ENCODE measurements at regions not wholly inside any gene's neighbourhood (a gene's known extent, or its start where the extent isn't known, plus 50 kb on each side); places are given as distances from the start of the nearest gene placed in this dataset.

DNA sequence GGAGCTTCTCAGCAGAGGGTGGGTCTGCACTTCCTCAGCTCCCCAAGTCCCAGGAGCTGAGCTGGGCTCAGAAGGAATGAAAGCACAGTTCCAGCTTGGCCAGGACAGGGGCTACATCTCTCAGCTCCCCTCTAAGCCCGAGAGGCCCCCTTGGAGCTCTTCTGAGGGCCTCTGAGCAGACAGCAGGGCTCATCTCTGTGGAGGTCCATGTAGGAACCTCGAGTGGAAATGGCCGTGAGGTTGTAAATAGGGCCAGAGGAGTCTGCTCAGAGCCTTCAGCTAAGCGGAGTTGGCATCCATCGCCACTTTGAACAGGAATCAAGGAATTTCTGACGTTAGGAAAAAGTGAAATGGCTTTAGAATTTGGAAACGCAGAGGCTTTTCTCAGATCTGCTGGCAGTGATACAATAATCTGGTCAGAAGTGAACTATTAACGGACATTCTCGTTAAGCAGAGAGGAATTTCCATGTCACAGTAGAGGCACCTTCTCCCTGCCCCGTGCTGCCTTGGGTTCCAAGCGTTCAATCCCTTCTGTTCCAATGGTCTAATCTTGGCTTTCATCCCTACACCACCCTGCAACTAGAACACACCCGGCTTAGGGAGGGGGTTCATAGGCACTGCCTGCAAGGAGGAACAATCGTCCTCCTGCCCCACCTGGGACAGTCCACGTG, 213.9 kb downstream of the NDUFA10 start:
- Histone ChIP-seq H3K9me3 (ENCODE audit: control insufficient read depth, insufficient read depth, low read length) (no peaks in the 10 kb centered on the region), H3K27ac (ENCODE audit: low read length) (no peak overlapping the region), H3K36me3 (ENCODE audit: control insufficient read depth, insufficient read depth, low read length) (no peaks in the 10 kb centered on the region), H3K4me1 (ENCODE audit: control insufficient read depth, insufficient read depth, low read length) (no peaks in the 10 kb centered on the region), H3K27me3 (ENCODE audit: control insufficient read depth, insufficient read depth, low read length) (no peaks in the 10 kb centered on the region), H3K4me3 (ENCODE audit: low read length) (no peak overlapping the region)
- intact Hi-C loops (cut with micrococcal nuclease) = no loop called here
- ATAC-seq = no peak
- Mint-ChIP-seq H3K4me1 (no peaks in the 10 kb centered on the region), H3K4me3 (no peak overlapping the region), H3K27me3 (ENCODE audit: low read depth in 2 of 2) (peaks cover 0 to 2% of the 10 kb centered on the region in 2 donors), H3K9me3 (no peaks in the 10 kb centered on the region), H3K27ac (no peak overlapping the region), H3K36me3 (no peaks in the 10 kb centered on the region)
- TF ChIP-seq, protein P1, sequence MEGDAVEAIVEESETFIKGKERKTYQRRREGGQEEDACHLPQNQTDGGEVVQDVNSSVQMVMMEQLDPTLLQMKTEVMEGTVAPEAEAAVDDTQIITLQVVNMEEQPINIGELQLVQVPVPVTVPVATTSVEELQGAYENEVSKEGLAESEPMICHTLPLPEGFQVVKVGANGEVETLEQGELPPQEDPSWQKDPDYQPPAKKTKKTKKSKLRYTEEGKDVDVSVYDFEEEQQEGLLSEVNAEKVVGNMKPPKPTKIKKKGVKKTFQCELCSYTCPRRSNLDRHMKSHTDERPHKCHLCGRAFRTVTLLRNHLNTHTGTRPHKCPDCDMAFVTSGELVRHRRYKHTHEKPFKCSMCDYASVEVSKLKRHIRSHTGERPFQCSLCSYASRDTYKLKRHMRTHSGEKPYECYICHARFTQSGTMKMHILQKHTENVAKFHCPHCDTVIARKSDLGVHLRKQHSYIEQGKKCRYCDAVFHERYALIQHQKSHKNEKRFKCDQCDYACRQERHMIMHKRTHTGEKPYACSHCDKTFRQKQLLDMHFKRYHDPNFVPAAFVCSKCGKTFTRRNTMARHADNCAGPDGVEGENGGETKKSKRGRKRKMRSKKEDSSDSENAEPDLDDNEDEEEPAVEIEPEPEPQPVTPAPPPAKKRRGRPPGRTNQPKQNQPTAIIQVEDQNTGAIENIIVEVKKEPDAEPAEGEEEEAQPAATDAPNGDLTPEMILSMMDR (IDR thresholded peaks at IDR 0.05) = no peak
- 86% methylated on average over 14 of the region's 14 CpGs for WGBS (ENCODE audit: insufficient coverage)
- DNase-seq = no peak

DNA sequence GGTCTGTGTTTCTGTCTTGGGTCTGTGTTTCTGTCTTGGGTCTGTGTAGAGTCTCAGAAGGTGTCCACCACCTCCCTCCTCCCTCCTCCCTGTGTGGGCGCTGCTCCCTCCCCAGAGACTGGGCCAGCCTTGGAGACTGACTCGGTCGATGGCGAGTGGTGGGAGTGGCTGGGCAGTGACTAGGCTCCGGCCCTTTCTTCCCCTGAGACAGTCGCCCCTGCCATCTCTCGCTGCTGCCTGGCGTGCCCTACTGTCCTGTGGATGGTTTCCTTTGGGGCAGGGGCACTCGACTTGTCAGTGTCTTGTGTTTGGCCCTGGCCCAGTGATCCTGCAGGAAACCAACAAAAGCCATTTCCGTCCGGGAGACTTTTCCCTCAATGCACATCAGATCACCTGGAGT, 215.8 kb downstream of the NDUFA10 start:
- Histone ChIP-seq H3K27ac (ENCODE audit: low read length) (no peak overlapping the region), H3K9me3 (ENCODE audit: control insufficient read depth, insufficient read depth, low read length) (no peaks in the 10 kb centered on the region), H3K4me1 (ENCODE audit: control insufficient read depth, insufficient read depth, low read length) (no peaks in the 10 kb centered on the region), H3K27me3 (ENCODE audit: control insufficient read depth, insufficient read depth, low read length) (no peaks in the 10 kb centered on the region), H3K4me3 (ENCODE audit: low read length) (no peak overlapping the region), H3K36me3 (ENCODE audit: control insufficient read depth, insufficient read depth, low read length) (no peaks in the 10 kb centered on the region)
- Mint-ChIP-seq H3K4me1 (no peaks in the 10 kb centered on the region), H3K27ac (no peak overlapping the region), H3K4me3 (no peak overlapping the region), H3K9me3 (no peaks in the 10 kb centered on the region), H3K27me3 (ENCODE audit: low read depth in 2 of 2) (peaks cover 0 to 2% of the 10 kb centered on the region in 2 donors), H3K36me3 (no peaks in the 10 kb centered on the region)
- WGBS (ENCODE audit: insufficient coverage) = 87% methylated on average over 11 of the region's 11 CpGs
- no peak for ATAC-seq
- TF ChIP-seq, protein P1 (IDR thresholded peaks at IDR 0.05) = no peak
- no peak for DNase-seq
- intact Hi-C loops (cut with micrococcal nuclease) = no loop called here

DNA sequence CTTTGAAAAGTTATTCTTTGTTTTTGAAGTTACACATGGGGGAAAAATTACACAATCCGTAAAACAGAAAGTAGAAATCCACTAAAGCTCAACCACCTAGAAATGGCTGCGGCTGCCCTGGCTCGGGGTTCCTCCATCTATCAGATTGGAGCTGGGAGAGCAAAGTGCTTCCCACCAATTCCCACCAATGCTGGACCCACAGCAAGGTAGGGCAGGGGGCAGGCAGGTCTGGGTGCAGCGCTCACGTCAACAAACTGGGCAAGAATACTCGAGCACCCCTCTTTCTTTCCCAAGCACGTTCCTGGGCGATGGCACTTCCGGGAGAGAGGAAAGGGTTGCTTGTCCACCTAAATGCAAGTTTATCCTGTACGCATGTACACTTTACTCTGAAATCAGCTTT, 217.6 kb downstream of the NDUFA10 start:
- no peaks in the 10 kb centered on the region for H3K9me3 ChIP-seq (ENCODE audit: control insufficient read depth, insufficient read depth, low read length)
- H3K27ac ChIP-seq (ENCODE audit: low read length) = no peak overlapping the region
- no peaks in the 10 kb centered on the region for H3K36me3 ChIP-seq (ENCODE audit: control insufficient read depth, insufficient read depth, low read length)
- Mint-ChIP-seq H3K27ac (no peak overlapping the region), H3K36me3 (no peaks in the 10 kb centered on the region), H3K9me3 (no peaks in the 10 kb centered on the region), H3K4me3 (no peak overlapping the region), H3K4me1 (no peaks in the 10 kb centered on the region), H3K27me3 (ENCODE audit: low read depth in 2 of 2) (peaks cover 0 to 2% of the 10 kb centered on the region in 2 donors)
- 93% methylated on average over 9 of the region's 10 CpGs for WGBS (ENCODE audit: insufficient coverage)
- DNase-seq (no peak), ATAC-seq (no peak)
- TF ChIP-seq, protein P1 (IDR thresholded peaks at IDR 0.05) = no peak
- no peaks in the 10 kb centered on the region for H3K4me1 ChIP-seq (ENCODE audit: control insufficient read depth, insufficient read depth, low read length)
- no peak overlapping the region for H3K4me3 ChIP-seq (ENCODE audit: low read length)
- intact Hi-C loops (cut with micrococcal nuclease) = no loop called here
- H3K27me3 ChIP-seq (ENCODE audit: control insufficient read depth, insufficient read depth, low read length) = no peaks in the 10 kb centered on the region
